CD1c-positive myeloid dendritic cell (primary cell): ENCODE measurements at regions not wholly inside any gene's neighbourhood (a gene's known extent, or its start where the extent isn't known, plus 50 kb on each side); places are given as distances from the start of the nearest gene placed in this dataset.

Source experiments
- DNase-seq: peaks from one replicate; pipeline ENCODE4 v3.0.0-alpha.2; 2016; ENCODE audit errors: extremely low spot score

GRCh38 chr7:156128496-156128895 is 316.2 kb upstream of the SHH start:
- no peak for DNase-seq

GRCh38 chr7:156127166-156128134 is 315.2 kb upstream of the SHH start:
- DNase-seq = no peak

DNA sequence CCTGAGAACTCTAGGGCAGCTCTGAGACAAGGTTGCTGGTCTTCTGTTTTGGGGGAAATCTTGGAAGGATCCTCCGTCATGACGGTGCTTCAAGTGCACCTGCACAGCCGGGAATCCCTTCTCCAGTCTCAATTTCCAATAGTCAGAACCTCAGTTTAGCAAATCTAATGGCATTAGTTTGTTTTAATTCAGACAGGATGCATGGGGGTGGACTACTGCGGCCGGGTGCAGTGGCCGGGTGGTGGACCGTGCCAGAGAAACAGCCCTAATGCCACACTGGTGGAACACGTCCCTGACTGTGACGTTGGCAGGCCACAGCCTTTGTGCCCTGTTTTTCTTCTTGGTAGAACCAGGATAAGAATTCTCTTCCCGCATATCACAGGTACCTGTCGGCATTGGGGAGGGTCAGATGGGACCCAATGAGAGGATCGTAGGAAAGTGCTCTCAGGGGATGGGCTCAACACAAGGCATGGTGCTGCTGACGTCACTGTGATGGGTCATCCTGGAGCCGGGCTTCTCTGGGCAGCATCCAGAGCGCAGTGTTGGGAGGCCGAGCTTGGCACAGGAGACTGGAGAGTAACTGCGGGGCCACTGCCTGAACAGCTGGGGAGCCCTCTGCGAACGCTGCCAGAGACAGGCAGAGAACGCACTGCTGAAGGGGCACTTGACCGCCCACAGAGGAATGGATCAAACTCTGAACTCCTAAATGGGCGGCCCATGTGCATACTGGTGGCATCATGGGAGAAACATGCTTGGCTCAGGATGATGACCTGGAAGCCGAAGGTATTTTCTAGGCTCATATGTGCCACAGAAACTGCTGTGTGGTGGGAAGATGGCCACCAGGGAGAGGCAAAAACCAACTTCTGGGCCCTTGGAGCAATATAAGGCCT is 313.8 kb upstream of the SHH start:
- DNase-seq = no peak

GRCh38 chr7:156124356-156124755 is 312.1 kb upstream of the SHH start:
- DNase-seq = no peak

- no peak for DNase-seq
These were observed 311.1 kb upstream of the SHH start for GRCh38 chr7:156123362-156123761.

DNA sequence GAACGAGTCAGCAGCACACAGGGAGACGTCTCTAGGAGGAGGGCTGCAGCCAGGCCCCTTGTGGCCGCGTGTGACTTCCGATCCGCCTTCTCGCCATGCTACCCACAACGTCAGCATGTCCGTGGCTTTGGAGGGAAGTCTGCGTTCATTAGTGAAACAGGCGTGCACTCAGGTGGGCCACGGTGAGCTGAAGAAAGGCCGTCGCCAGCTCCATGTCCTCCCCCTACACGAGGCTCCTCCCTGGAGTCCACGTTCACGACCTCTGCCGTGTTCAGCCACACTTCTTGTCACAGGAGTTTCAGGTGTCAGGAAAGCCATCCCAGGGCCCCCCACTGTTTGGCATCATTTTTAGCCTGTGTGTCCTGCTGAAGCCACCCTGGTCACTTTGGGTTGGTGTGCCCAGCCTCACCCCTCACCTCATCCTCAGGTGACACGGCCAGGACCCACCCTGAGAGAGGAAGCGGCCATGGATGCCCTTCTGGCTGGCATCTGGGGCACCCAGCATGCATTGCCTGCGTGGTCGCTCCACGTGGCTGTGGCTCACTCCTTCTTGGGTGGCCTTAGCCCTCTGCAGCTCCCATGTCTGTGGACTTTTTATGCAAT is 310.6 kb upstream of the SHH start:
- DNase-seq = no peak

DNA sequence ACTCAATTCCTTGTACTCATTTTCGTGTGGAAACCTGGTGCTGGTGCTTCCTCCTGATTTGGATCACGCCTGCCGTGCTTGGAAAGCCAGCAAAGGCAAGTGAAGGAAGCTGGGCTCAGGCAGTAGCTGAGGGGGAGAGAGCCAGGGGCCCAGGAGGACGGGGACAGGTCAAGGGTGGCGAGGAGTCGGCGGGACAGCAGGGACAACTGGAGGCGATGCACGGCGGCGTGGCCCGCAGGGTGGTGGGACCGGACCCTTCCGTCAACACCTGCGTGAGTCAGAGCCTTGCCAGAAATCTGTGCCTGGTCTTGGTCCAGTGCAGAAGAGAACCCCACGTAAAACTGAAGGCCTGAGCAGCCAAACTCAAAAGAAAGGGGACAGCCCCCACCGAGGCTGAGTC is 309.7 kb upstream of the SHH start:
- DNase-seq = no peak

DNA sequence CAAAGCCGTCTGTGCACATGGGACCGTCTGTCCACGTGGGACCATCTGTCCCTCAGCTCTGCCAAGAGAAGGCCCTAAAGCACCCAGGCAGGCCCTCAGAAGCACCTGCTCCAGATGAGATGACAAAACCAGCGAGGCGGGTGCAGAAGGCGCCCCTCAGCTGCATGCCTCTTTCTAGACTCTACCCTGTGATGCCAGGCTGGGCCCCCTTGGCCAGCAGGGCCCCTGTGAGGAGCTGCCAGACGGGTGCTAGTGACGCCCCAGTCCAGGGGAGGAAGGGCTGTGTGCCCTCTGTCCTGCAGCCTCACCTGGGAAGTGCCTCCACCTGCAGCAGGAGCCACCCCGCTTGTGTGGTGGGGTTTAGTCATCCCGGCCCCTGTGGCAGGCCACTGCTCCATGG is 309.2 kb upstream of the SHH start:
- DNase-seq = no peak

DNA sequence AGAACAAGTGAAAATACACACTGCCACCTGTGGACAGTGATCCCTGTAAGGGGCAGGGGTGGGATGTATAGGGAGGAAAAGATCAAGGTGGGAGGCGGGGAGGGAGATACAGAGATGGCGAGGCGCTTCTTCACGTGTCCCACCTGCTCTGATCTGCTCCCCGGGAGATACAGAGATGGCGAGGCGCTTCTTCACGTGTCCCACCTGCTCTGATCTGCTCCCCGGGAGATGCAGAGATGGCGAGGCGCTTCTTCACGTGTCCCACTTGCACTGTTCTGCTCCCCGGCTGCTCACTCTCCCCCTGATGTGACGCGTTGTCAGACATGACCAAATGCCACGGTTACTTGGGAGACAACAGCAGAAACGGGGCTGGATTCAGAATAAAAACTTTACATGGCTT is 308.3 kb upstream of the SHH start:
- DNase-seq = no peak

GRCh38 chr7:156119771-156120170 is 307.5 kb upstream of the SHH start:
- no peak for DNase-seq

GRCh38 chr7:156118248-156118645 is 306.0 kb upstream of the SHH start:
- DNase-seq = no peak

GRCh38 chr7:156117542-156118247 is 305.4 kb upstream of the SHH start:
- DNase-seq = no peak

GRCh38 chr7:156116514-156117215 is 304.4 kb upstream of the SHH start:
- DNase-seq = no peak

DNA sequence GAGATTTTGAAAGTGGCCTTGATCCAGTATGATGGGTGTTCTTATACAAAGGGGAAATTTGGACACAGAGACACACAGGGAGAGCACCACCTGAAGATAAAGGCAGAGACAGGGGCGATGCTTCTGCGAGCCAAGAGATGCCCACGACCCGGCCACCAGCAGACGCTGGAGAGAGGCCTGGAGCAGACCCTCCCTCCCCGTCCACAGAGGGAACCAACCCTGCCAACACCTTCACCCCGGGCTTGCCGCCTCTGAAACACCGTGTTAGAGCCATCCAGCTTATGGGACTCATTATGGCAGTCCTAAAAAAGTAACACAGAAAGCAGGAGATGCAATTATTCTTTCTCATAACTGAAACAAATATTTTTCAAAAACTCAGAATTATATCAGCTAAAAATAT is 303.3 kb upstream of the SHH start:
- no peak for DNase-seq

DNA sequence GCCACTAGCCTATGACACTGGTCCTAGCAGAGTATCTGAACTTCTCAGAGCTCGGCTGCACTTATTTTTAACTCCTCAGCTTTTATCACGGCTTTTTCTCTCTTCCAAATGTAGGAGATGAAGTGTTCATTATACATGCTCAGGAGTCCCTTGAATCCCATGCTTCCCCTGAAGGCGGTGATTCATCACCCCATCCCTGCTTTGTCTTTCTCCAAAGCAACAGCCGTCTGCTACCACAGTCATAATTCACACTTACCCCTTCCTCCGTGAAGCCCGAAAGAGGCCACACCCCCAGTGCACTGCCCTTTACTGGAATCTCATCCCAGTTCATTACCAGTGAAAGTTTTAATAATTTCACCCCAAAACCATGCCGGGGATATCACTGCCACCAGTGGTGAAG is 301.5 kb upstream of the SHH start:
- DNase-seq = no peak

DNA sequence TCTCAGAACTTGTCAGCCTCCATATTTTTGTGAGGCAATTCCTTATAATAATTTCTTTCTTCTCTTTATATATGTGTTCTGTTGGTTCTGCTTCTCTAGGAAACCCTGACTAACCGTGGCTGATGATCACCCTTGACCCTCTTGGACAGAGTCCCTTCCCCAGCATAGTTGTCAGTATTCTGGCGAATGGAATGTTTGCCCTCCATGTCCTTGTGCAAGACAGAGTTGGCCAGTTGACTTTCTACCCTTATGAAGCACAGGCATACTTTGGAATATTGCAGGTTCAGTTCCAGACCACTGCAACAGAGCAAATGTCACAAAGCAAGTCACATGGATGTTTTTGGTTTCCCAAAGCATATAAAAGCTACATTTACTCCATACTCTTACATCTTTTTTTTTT is 297.7 kb upstream of the SHH start:
- DNase-seq = no peak

DNA sequence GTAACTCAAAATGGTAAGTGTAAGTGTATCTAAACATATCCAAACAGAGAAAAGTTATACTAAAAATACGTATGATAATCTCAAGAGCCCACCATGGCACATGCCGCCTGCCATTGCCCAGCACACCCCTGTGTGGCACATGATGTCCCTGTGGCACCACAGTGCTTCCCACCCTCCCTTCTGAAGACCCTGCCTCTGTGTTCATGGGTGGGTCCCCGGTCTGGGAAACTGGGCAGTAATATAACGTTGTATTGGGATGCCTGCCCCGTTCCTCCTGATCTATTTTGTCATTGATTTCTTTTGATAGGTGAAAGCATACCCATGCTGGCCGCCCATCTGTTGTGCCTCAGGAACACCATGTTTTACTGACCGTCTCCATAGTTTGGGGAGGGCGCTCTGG is 296.8 kb upstream of the SHH start:
- no peak for DNase-seq

GRCh38 chr7:156107957-156108356 is 295.7 kb upstream of the SHH start:
- no peak for DNase-seq

DNA sequence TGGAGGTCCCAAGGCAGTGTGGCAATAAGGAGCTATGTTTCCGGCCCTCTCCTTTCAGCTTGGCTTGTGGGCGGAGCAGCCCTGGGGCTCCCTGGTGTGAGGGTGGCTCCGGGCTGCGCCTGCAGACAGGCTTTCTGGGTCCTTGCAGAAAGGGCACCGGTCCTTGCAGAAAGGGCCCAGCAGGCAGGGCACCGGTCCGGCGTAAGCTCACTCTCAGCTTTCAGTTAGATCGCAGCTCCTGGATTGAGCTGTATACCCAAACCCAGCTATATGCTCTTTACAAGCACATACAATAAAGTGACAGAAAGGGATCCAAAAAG is 293.8 kb upstream of the SHH start:
- no peak for DNase-seq

DNA sequence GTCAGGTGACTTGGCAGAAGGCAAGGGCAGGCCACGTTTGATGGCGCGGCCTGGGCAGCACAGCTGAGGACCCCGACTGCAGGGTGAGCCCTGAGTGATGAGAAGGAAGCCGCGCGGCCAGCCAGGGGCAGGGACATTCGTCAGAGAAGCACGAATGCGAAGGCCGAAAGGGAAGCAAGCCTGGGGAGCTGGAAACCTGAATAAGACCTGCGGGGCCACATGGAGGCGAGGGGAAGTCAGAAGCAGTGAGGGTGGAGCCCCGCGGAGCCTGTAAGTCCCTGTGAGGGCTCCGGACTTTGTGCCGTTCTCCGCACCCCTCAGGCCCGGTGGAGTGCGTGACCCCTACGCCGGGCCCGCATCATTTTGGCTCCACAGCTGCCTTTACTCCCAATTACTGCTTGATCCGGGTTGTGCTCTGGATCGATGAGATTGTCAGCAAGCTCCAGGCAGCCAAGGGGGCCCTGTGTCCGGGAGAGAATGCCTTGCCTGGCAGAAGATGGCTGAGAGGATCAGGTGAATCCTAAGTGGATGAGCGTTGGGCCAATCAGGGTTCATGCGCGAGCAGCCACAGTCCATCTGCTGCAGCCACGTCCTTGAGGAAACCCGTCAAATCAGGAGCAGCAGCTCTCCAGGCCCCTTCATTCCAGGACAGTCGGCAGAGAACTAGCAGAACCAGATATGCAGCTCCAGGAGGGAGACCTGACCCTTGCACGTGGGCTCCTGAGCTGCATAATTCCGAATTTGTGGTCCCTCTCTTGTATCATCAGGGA is 293.3 kb upstream of the SHH start:
- DNase-seq = no peak
